ENCODE measurements at regions not wholly inside any gene's neighbourhood (a gene's known extent, or its start where the extent isn't known, plus 50 kb on each side); places are given as distances from the start of the nearest gene placed in this dataset.

DNA sequence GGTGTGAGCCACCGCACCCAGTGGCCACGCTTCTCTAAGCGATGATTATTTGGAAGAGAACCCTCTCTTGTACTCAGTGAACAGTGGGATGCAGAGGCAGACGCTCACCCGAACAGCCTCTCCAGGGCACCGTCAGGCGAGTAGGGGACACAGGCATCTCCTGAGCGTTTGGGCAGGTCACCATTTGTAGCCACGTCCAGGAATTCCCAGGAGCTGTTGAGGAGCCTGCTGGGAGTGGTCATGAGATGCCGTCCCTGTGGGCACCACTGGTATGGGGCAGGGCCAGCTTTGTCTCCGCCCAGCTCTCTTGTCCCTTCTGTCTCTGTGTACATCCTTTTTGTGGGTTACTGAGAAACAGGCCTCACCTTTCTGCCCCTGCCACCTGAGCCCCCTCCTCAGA lies 81.3 kb upstream of the ZNF469 start:
- WGBS (ENCODE audit: missing lambda C conversion rate), result 88% methylated on average over 11 of the region's 11 CpGs
- H3K4me2 ChIP-seq, result no peak overlapping the region
- CTCF ChIA-PET, result no interaction called here

DNA sequence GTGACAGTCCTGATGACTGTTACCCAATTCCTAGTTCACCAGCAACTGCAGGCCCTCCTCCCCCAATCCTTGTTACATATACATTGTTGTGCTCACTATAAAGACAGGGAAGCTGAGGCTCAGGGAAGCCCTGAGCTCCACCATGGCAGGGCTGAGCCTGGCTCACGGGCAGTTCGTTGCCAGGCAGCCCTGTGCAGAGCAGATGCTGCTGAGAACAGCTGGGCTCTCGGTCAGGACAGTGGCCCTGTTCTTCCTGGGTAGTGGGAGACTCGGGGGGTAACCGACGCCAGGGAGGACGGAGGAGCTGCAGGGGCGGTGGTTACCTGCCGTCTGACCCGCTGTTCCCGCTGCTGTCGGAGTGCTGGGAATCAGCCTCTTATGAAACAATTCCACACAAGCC lies 80.9 kb upstream of the ZNF469 start:
- 79% methylated on average over 12 of the region's 12 CpGs for WGBS (ENCODE audit: missing lambda C conversion rate)
- POLR2A ChIA-PET, result no interaction called here
- ATAC-seq (no peak), FAIRE-seq (no peak), DNase-seq (ENCODE audit: low read depth in 1 of 2, low spot score in 1 of 2) (no peak)
- H3K4me3 ChIP-seq, result no peak overlapping the region
- peaks cover 21% of the 10 kb centered on the region for H3K4me1 ChIP-seq
- H3K27ac ChIP-seq, result peak overlapping the region in 1 of 2 experiments; percentile 82; a peak in 1 of 6 replicates
- no peak for TF ChIP-seq FOSL2 (IDR thresholded peaks at IDR 0.05)
- no peak for TF ChIP-seq FOSL2 (CRISPR knock-in tag; IDR thresholded peaks at IDR 0.05)
- TF ChIP-seq, protein P1, sequence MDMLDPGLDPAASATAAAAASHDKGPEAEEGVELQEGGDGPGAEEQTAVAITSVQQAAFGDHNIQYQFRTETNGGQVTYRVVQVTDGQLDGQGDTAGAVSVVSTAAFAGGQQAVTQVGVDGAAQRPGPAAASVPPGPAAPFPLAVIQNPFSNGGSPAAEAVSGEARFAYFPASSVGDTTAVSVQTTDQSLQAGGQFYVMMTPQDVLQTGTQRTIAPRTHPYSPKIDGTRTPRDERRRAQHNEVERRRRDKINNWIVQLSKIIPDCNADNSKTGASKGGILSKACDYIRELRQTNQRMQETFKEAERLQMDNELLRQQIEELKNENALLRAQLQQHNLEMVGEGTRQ (IDR thresholded peaks at IDR 0.05), result no peak
- no peak for TF ChIP-seq TP53 (CRISPR knock-in tag; IDR thresholded peaks at IDR 0.05)
- TF ChIP-seq ZFP36 (IDR thresholded peaks at IDR 0.05; ENCODE audit: borderline replicate concordance, partially characterized antibody), result no peak
- TF ChIP-seq NR3C1 (IDR thresholded peaks at IDR 0.05), result no peak
- TF ChIP-seq RARB (CRISPR knock-in tag; IDR thresholded peaks at IDR 0.05), result no peak
- TF ChIP-seq CEBPB (IDR thresholded peaks at IDR 0.05), result no peak
- TF ChIP-seq CHD4 (IDR thresholded peaks at IDR 0.05; ENCODE audit: borderline replicate concordance), result no peak
- no peak for TF ChIP-seq RCOR1 (IDR thresholded peaks at IDR 0.05; ENCODE audit: low read depth, low read length)
- no peak for TF ChIP-seq ZSCAN20 (CRISPR knock-in tag; IDR thresholded peaks at IDR 0.05)
- TF ChIP-seq, protein P2, sequence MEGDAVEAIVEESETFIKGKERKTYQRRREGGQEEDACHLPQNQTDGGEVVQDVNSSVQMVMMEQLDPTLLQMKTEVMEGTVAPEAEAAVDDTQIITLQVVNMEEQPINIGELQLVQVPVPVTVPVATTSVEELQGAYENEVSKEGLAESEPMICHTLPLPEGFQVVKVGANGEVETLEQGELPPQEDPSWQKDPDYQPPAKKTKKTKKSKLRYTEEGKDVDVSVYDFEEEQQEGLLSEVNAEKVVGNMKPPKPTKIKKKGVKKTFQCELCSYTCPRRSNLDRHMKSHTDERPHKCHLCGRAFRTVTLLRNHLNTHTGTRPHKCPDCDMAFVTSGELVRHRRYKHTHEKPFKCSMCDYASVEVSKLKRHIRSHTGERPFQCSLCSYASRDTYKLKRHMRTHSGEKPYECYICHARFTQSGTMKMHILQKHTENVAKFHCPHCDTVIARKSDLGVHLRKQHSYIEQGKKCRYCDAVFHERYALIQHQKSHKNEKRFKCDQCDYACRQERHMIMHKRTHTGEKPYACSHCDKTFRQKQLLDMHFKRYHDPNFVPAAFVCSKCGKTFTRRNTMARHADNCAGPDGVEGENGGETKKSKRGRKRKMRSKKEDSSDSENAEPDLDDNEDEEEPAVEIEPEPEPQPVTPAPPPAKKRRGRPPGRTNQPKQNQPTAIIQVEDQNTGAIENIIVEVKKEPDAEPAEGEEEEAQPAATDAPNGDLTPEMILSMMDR (IDR thresholded peaks at IDR 0.05), result no peak
- no peak for TF ChIP-seq TFCP2L1 (CRISPR knock-in tag; IDR thresholded peaks at IDR 0.05)
- TF ChIP-seq KDM1A (IDR thresholded peaks at IDR 0.05; ENCODE audit: low read depth), result no peak
- TF ChIP-seq ZNF302 (CRISPR knock-in tag; IDR thresholded peaks at IDR 0.05), result no peak
- TF ChIP-seq NFE2L2 (conservative IDR thresholded peaks at IDR 0.05; ENCODE audit: low read length), result no peak
- TF ChIP-seq ZC3H11A (IDR thresholded peaks at IDR 0.05), result no peak
- TF ChIP-seq RAD21 (conservative IDR thresholded peaks at IDR 0.05 in 1 of 2, IDR thresholded peaks at IDR 0.05 in 1 of 2), result no peak
- TF ChIP-seq MAFK (IDR thresholded peaks at IDR 0.05; ENCODE audit: partially characterized antibody), result no peak
- no peak overlapping the region for H3K4me2 ChIP-seq
- CTCF ChIA-PET, result no interaction called here
- no peaks in the 10 kb centered on the region for H3K9me3 ChIP-seq

More for the DNA sequence above, 81.3 kb upstream of the ZNF469 start:
- Histone ChIP-seq H3K4me3 (no peak overlapping the region), H3K9me3 (no peaks in the 10 kb centered on the region), H3K4me1 (peaks cover 18% of the 10 kb centered on the region), H3K27ac (peak overlapping the region in 1 of 2 experiments; percentile 7; a peak in 1 of 6 replicates)
- TF ChIP-seq HEYL (CRISPR knock-in tag; IDR thresholded peaks at IDR 0.05), result no peak
- POLR2A ChIA-PET, result no interaction called here
- FAIRE-seq (no peak), ATAC-seq (no peak), DNase-seq (ENCODE audit: low read depth in 1 of 2, low spot score in 1 of 2) (no peak)

DNA sequence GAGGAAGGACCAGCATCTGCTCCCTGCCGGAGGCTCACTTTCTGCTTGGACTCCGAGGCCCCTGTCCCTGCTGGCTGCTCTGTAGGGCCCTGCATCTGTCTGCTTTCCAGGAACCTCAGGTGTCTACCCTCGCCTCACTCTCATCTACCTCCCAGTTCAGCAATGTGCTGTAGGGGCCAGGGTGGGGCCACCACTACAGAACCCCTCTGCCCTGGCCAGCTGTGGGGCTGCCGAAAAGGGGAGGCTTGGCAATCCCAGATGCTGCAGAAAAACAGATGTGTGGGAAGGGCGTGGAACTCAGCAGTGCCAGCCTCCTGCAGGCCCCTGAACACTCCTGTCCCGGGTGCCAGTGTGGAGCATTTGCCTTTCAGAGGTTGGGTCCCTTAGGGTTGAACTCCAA lies 80.1 kb upstream of the ZNF469 start:
- FAIRE-seq (no peak), ATAC-seq (no peak), DNase-seq (ENCODE audit: low read depth in 1 of 2, low spot score in 1 of 2) (no peak)
- H3K27ac ChIP-seq, result peak overlapping the region in 1 of 2 experiments; percentile 82; a peak in 2 of 6 replicates
- CTCF ChIA-PET, result no interaction called here
- 85% methylated on average over 6 of the region's 6 CpGs for WGBS (ENCODE audit: missing lambda C conversion rate)
- no peak for TF ChIP-seq HOXA7 (CRISPR knock-in tag; IDR thresholded peaks at IDR 0.05)
- POLR2A ChIA-PET, result no interaction called here
- no peaks in the 10 kb centered on the region for H3K9me3 ChIP-seq
- H3K4me2 ChIP-seq, result no peak overlapping the region
- H3K4me3 ChIP-seq, result no peak overlapping the region
- peaks cover 24% of the 10 kb centered on the region for H3K4me1 ChIP-seq

DNA sequence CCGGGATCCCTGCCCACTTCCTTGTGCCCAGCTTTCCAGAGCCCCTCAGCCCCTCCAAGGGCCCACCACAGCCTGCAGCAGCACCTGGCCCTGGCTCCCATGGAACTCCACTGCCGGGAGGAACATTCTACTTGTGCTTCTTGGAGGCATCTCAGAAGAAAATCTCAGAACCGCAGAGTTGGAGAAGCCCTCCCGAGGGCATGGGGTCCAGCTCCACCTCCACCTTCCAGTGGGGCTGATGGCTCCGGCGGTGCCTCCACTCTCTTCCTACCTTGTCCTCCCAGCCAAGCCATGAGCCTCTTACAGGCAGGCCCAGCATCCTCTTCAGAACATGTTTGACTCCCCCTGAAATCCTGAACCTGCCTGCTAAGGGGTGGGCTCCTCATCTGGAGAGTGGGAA lies 79.4 kb upstream of the ZNF469 start:
- H3K4me1 ChIP-seq, result peaks cover 24% of the 10 kb centered on the region
- H3K9me3 ChIP-seq, result no peaks in the 10 kb centered on the region; the same call in 2 of the 3 replicates
- H3K4me2 ChIP-seq, result no peak overlapping the region
- FAIRE-seq, result no peak
- 80% methylated on average over 6 of the region's 6 CpGs for WGBS (ENCODE audit: missing lambda C conversion rate)
- H3K4me3 ChIP-seq, result no peak overlapping the region
- ChIA-PET CTCF (interaction anchor here (1.3 to 1.4 kb wide), 2 partner anchors 13 to 16 kb away, joined by 3 to 5 read pairs; no protein-coding TSS in a partner anchor), POLR2A (no interaction called here)
- no peak for ATAC-seq
- DNase-seq (ENCODE audit: low read depth in 1 of 2, low spot score in 1 of 2), result no peak
- peak overlapping the region; percentile 51 to 82; a peak in 5 of 6 replicates for H3K27ac ChIP-seq
- TF ChIP-seq SMC3 (IDR thresholded peaks at IDR 0.05) (no peak), BHLHE40 (IDR thresholded peaks at IDR 0.05; ENCODE audit: low read depth, low read length) (no peak), CBX2 (IDR thresholded peaks at IDR 0.05; ENCODE audit: borderline replicate concordance, low read depth) (no peak), MAZ (IDR thresholded peaks at IDR 0.05; ENCODE audit: borderline replicate concordance, low read depth, low read length) (no peak)
- TF ChIP-seq, protein P3, sequence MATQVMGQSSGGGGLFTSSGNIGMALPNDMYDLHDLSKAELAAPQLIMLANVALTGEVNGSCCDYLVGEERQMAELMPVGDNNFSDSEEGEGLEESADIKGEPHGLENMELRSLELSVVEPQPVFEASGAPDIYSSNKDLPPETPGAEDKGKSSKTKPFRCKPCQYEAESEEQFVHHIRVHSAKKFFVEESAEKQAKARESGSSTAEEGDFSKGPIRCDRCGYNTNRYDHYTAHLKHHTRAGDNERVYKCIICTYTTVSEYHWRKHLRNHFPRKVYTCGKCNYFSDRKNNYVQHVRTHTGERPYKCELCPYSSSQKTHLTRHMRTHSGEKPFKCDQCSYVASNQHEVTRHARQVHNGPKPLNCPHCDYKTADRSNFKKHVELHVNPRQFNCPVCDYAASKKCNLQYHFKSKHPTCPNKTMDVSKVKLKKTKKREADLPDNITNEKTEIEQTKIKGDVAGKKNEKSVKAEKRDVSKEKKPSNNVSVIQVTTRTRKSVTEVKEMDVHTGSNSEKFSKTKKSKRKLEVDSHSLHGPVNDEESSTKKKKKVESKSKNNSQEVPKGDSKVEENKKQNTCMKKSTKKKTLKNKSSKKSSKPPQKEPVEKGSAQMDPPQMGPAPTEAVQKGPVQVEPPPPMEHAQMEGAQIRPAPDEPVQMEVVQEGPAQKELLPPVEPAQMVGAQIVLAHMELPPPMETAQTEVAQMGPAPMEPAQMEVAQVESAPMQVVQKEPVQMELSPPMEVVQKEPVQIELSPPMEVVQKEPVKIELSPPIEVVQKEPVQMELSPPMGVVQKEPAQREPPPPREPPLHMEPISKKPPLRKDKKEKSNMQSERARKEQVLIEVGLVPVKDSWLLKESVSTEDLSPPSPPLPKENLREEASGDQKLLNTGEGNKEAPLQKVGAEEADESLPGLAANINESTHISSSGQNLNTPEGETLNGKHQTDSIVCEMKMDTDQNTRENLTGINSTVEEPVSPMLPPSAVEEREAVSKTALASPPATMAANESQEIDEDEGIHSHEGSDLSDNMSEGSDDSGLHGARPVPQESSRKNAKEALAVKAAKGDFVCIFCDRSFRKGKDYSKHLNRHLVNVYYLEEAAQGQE (IDR thresholded peaks at IDR 0.05), result no peak
